ENCODE measurements at regions not wholly inside any gene's neighbourhood (a gene's known extent, or its start where the extent isn't known, plus 50 kb on each side); places are given as distances from the start of the nearest gene placed in this dataset.

GRCh38 chr11:127619946-127620345 lies 619.4 kb upstream of the KIRREL3 start:
- TF ChIP-seq EZH2 (IDR thresholded peaks at IDR 0.05; ENCODE audit: borderline replicate concordance, control insufficient read depth, low read depth, low read length): no peak
- no peak for TF ChIP-seq USF2 (IDR thresholded peaks at IDR 0.05; ENCODE audit: borderline replicate concordance, low read depth, low read length)
- TF ChIP-seq HCFC1 (IDR thresholded peaks at IDR 0.05; ENCODE audit: low read length): no peak
- no peak for TF ChIP-seq ATF3 (IDR thresholded peaks at IDR 0.05; ENCODE audit: borderline replicate concordance, extremely low read depth, low read depth, low read length)
- TF ChIP-seq CTCF (IDR thresholded peaks at IDR 0.05 in 2 of 3, conservative IDR thresholded peaks at IDR 0.05 in 1 of 3; ENCODE audit: control insufficient read depth in 2 of 3, extremely low read depth in 1 of 3, insufficient read depth in 1 of 3, low read depth in 3 of 3, low read length in 3 of 3): no peak

Measured in GM12878 (cell line).